Effector CD8-positive, alpha-beta T cell (primary cell): ENCODE measurements at regions not wholly inside any gene's neighbourhood (a gene's known extent, or its start where the extent isn't known, plus 50 kb on each side); places are given as distances from the start of the nearest gene placed in this dataset.

ENCODE experiments used
- DNase-seq: peaks from one replicate; lab custom pipeline; 2025; lab: John Stamatoyannopoulos, UW

- no peak for DNase-seq
Observed at GRCh38 chr2:196224756-196225155, 53.4 kb upstream of the STK17B start.

DNA sequence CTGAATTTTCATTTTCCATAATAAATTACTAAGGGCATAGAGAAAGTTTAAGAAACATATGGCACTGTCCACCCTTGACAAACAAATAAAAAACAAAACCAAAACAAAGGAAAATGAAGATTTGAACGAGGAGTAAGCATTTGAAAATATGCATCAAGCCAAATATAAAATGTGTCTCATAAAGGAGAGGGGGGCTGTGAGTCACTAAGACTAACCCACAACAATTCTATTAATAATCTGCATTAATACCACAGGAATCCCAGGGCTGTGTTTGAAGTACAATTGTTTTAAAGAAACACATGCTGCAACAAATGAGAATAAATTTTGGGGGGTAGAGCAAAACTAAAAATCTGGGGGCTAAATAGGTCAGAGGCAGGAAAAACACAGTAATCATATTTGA, 53.8 kb upstream of the STK17B start:
- no peak for DNase-seq

- no peak for DNase-seq
Observed at GRCh38 chr2:196226058-196226706, 54.8 kb upstream of the STK17B start.

- DNase-seq: no peak
Observed at GRCh38 chr2:196226707-196227065, 55.3 kb upstream of the STK17B start.

- DNase-seq: no peak
Observed at GRCh38 chr2:196229013-196229412, 57.6 kb upstream of the STK17B start.

DNA sequence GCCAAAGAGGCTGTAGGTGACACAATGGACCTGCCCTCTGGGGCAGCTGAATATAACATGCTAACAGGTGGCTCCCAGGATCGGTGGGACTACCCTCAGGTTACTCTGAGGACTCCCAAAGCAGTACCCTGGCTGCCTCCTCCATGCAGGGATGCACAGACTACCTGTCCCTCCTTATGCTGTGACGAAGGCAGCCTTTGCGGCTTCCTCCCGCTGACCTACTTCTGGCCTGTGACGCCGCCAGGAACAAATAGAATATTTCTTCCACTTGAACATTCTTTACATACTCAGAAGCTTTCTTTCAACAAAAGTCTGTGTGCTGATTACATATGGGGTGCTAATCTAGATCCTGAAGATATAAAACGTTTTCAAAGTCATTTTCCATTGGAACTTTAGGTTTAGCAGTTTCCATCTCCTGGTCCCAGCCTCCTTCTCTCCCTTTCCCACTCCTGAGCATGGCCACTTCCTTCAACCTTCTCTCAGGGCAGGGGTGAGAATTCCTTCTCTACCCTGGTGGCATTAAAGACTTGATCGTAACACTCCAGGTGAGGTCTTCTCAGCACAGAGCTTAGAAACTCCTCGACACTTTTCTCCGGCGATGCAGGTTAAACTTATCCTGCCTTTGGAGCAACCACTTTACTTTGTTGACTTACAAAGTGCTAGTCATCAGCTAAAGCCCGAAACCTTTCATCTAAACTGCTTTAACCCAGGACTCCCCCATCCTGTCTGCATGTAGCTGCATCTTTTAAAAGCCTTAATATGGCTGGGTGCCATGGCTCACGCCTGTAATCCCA, 58.9 kb upstream of the STK17B start:
- DNase-seq: no peak

DNA sequence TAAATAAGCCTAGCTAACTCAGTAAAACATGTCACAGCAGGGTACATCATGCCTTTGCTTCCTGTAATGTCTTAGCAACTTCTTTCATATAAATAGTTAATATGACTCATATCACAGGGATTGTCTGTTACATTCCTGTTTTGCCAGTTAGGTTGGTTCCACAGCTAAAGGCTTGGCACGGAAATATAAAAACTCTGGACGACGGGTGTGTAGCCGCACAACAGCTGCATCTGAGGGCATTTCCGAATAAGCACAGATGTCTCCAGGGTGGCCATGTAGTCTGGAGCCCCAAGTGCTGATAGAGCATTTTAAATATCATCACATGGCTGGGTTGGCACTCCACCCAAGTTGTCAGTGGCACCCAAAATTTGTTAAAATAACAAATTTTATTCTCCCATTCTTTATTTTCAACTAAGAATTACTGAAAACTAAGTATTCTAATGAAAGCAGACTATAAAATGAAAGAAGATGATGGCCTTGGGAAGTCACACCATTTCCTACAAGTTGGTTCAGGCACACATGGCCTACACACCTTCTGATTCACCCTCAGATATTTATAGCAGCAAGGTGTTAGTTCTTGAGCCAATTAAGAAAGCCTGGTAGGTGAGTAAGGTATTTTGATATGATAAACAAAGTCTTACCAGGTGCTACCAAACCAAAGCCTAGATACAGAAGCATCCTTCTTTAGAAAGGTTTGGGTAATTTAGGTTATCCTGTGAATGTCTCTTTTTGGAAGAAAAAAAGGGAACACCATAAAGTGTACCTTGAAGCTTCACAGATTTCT, 61.8 kb upstream of the STK17B start:
- DNase-seq: no peak

DNA sequence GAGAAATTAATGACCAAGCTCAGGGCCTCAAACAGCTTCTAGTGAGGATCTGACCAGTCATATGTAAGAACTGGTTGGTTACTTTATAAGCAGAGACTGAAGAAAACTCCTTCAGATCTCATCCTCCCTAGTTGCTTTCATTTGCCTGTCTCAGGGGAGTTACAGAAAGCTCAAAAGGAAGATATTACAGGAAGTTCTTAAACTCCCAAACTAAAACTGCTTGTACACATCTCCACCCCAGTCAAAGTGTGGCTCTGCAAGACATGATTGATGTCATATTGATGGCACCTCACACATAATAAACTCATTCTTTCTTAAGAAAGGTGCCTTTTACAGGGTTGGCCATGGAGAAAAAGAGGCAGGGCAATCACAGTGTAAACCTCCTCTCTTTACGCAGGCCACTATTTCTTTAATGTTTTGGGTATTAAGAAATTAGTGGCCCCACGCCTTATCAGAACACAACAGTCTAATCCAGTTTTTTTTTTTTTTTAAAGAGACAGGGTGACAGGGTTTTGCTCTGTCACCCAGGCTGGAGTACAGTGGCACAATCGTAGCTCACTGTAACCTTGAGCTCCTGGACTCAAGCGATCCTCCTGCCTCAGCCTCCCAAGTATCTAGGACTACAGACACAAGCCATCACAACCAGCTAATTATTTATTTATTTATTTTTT, 62.6 kb upstream of the STK17B start:
- no peak for DNase-seq

GRCh38 chr2:196234672-196235071, 63.3 kb upstream of the STK17B start:
- DNase-seq: no peak

DNA sequence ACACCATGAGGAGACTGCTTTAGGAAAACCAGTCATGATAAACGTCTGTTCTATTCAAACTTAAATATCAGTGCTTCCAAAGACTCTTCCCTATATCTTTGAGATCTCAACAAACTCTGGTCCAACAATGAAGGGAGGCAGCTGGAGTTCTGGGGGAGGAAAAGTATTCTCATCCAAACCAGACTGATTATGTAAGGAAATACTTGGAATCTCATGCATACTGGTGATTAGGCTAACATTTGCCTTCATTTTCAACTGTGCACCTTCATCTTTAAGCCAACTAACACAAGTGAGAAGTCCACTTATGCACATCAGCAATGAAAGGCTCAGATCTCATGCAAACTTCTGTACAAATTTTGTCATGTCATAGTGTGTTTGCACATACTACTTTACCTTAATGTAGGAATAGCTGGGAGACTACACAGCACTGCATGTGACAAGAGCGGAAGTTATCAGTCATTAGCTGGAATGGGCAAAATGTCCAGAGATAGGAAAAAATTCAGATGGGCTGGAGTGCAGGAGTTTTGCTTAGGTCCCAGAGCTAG, 67.5 kb upstream of the STK17B start:
- DNase-seq: no peak

DNA sequence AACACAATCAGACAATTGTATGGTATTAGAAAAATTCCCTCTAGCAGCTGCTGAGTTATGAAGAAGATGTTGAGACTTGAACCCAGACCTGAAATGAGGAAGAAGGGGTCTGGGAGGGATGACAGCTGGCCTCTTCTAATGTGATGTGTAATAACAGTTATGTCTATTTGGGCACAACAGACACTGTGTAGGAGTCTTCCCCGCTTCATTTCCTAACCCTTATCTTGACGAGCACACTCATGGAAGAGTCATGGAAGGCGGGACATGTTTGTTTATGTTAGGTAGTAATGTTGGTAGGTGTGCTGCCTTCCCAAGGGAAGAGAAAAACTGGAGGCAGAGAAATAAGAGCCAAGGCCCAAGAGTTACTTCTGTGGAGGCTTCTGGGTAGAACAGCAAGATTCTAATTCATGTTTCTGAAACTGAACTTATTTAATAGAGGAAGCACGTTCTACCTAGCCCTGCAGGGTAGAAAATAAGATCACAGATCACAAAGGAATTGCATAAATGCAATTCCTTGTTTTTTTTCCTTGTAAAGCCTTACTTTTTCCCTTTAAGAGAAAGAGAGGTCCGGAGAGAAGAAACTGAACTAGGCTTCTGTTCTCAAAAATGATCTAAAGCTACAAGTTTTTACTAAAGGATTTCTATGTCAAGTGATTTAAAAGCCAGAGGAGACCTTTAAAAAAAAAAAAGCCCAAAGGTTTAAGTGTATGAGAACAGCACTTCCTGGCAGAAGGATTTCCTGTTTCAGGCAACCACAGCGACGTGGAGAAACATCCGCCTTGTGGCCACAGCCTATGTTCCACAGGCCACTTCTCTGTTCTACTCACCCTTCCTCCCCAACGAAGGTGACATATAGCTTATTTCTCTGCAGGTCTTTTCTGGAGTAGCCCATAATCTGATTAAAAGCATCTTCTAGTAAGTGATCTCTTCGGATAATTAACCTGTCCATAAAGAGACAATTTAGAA, 68.5 kb upstream of the STK17B start:
- peak; percentile 47 for DNase-seq

DNA sequence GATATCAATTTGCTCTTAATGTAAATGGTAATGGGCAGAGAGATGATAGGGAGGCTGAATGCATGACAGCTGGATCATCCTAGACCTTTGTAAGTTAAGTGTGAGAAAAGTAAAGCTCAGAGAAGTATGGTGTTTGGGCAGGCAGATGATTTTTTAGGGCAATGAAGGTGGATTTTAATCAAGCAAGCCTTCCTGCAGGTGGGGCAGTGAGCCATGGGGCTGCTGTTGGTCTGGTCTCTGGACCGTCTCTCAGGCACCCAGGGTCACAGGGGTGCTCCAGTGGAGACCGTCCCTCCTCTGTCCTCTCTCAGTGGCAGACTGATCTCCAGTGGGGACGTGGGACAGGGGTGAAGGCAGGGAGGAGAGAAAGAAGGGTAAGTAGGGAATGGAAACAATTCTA, 69.8 kb upstream of the STK17B start:
- DNase-seq: no peak

GRCh38 chr2:196242131-196242620, 70.8 kb upstream of the STK17B start:
- DNase-seq: no peak

GRCh38 chr2:196244516-196244915, 73.1 kb upstream of the STK17B start:
- DNase-seq: no peak

- no peak for DNase-seq
Observed at GRCh38 chr2:196244966-196245365, 73.6 kb upstream of the STK17B start.

DNA sequence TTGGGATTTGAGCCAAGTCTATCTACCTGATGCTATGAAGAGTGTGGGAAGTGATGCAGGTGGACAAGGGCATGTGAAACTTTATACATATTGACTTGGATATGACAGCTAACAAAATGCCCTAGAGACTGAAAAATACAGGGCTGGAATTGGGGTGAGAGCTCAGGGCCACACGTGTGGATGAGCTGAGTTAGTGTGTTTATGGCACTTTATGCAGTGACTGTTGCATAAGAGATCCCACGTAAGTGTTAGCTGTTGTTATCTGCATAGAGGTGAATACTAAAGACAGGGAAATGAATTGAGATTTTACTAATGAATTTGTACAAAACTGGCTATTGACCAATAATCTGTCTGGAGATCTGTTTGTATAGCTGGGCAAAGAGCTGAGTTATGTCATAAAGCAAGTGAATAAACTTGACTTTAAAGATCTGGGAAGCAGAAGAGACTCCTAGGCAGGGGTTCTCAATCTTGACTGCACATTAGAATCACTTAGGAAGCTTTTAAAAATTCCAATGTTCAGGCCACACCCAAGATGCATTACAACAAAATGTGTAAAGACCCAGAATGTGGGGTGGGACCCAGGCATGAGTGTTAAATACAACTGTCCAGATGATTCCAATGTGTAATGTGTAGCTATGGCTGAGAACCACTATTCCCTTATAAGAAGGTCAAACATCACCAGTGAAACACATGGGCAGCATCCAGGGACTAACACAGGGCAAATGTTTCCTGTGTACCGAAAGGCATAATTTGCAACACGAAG, 74.2 kb upstream of the STK17B start:
- no peak for DNase-seq

DNA sequence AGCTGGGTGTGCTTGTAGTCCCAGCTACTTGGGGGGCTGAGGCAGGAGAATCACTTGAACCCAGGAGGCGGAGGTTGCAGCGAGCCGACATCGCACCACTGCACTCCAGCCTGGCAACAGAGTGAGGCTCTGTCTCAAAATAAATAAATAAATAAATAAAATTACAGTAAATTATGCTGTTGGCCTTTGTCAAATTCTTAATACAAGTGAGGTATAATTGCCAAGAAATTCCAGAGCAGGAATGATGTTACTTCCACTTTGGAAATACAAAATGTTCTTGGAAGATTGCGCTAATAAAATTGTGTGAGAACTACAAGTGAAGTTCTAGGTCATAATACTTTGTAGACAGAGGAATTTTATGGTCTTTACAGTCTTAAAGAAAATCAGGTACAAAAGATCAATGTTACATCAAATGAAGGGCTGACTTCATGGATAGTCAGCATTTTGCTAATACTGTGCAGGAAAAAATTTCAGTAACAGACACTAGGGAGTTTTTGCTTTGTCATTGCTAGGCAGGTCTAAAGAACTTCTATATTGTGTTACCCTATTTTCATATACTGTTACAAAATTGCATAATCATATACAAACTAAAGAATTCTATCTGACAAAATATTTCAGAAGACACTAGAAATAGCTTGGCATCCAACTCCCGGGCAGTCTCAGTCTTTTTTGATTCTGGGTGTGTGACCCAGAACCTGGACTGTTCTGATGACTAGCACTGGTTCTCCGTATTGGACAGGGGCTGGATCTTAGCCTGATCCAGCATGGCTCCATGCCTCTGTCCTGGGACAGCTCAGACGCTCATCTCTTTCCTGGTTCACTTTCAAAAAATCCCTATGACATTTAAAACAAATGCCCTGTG, 76.0 kb upstream of the STK17B start:
- DNase-seq: no peak

DNA sequence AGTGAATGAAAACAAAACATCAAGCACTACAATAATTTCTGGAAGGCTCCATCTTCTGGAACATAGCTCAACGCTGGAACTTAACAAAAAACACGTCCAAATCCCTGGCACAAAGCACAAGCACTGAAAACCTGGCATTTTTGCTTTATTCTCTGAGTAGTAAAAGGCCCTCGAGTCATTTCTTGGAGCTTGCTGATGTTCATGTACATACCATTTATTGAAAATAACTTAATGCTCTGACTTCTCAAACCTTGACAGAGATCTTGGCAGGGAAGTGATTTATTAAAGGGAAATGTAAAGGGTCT, 76.5 kb upstream of the STK17B start:
- no peak for DNase-seq

DNA sequence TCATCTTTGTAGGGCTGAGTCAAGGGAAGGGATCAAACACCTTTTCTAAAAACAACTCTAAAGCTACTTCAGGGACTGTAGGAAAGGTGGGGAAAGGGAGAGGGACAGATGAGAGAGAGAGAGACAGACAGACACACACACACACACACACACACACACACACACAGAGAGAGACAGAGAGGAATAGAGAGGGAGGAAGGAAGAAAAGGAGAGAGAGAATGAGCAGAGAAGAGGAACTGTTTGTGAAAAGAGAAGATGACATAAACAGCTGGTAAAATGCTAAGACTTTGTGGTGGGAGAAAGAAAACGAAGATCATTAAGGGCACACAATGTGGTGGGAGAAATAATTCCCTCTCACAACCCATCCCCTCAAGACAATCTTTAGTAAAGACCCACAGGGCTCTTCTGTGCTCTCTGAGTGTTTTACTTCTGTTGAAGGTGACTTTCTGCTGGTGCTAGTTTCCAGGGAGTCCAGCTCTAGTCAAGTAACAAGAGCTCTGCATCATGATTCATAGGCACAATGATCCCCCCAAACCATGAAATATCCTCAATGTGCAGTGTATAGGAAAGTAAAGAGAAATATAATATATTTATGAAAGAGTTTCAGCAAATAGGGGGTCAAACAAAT, 77.2 kb upstream of the STK17B start:
- no peak for DNase-seq
